ENCODE measurements at regions not wholly inside any gene's neighbourhood (a gene's known extent, or its start where the extent isn't known, plus 50 kb on each side); places are given as distances from the start of the nearest gene placed in this dataset.

GRCh38 chr7:54260941-54261371 is 281.2 kb upstream of the VSTM2A start:
- ATAC-seq: no peak
- Histone ChIP-seq H3K4me2 (ENCODE audit: low read length) (no peak overlapping the region), H3K79me2 (ENCODE audit: insufficient read depth, low read length) (no peaks in the 10 kb centered on the region), H3K4me1 (ENCODE audit: control insufficient read depth in 1 of 2, insufficient read depth in 2 of 2, low read length in 2 of 2) (no peaks in the 10 kb centered on the region), H3K9me2 (ENCODE audit: insufficient read depth) (no peaks in the 10 kb centered on the region), H2AFZ (ENCODE audit: low read depth, low read length, poor library complexity, severe bottlenecking) (no peak overlapping the region), H3K36me3 (ENCODE audit: control insufficient read depth in 1 of 2, insufficient read depth in 2 of 2, low read length in 2 of 2) (no peaks in the 10 kb centered on the region), H3K4me3 (replicated peaks in 1 of 2; ENCODE audit: low read depth in 1 of 2, low read length in 2 of 2) (no peak overlapping the region), H3K27me3 (ENCODE audit: insufficient read depth, low read length) (no peaks in the 10 kb centered on the region), H4K20me1 (ENCODE audit: insufficient read depth) (no peaks in the 10 kb centered on the region; the same call in 1 of the 2 replicates), H3K9me3 (ENCODE audit: control insufficient read depth in 1 of 2, insufficient read depth in 1 of 2, low read depth in 1 of 2, low read length in 2 of 2) (peaks cover 0 to 12% of the 10 kb centered on the region in 2 experiments), H3K9ac (ENCODE audit: low read length) (no peak overlapping the region), H3K27ac (ENCODE audit: low read depth, low read length) (no peak overlapping the region)
- no TSS peak for BruUV-seq (replicated peaks)
- POLR2A ChIA-PET: no interaction called here
- RAD21 ChIA-PET (ENCODE audit: low non-redundant PET in 1 of 2, low total read pairs in 2 of 2, uncharacterized antibody in 2 of 2, unreplicated experiment in 2 of 2): no interaction called here
- TF ChIP-seq TCF7L2 (IDR thresholded peaks at IDR 0.05; ENCODE audit: borderline replicate concordance, extremely low read depth, insufficient read depth, insufficient read length) (no peak), EGR1 (IDR thresholded peaks at IDR 0.05; ENCODE audit: low read depth) (no peak), POLR2A (IDR thresholded peaks at IDR 0.05; ENCODE audit: borderline replicate concordance, extremely low read depth, insufficient read depth, insufficient read length) (no peak), JUND (IDR thresholded peaks at IDR 0.05) (no peak), RAD21 (IDR thresholded peaks at IDR 0.05; ENCODE audit: low read depth) (no peak), EZH2phosphoT487 (IDR thresholded peaks at IDR 0.05; ENCODE audit: borderline replicate concordance) (no peak), SP1 (IDR thresholded peaks at IDR 0.05; ENCODE audit: low read depth) (no peak), ELF1 (IDR thresholded peaks at IDR 0.05; ENCODE audit: borderline replicate concordance, low read depth) (no peak), CBX3 (IDR thresholded peaks at IDR 0.05; ENCODE audit: low read depth) (no peak), ZFX (IDR thresholded peaks at IDR 0.05) (no peak), YY1 (IDR thresholded peaks at IDR 0.05; ENCODE audit: extremely low read depth, insufficient replicate concordance, low read depth, low read length) (no peak), ZBTB33 (IDR thresholded peaks at IDR 0.05; ENCODE audit: extremely low read depth, insufficient replicate concordance, low read length) (no peak), CEBPB (IDR thresholded peaks at IDR 0.05; ENCODE audit: low read depth) (no peak), ZNF274 (IDR thresholded peaks at IDR 0.05; ENCODE audit: low read depth, low read length) (no peak), SIN3A (IDR thresholded peaks at IDR 0.05; ENCODE audit: low read depth) (no peak), ATF3 (IDR thresholded peaks at IDR 0.05) (no peak), SRF (IDR thresholded peaks at IDR 0.05; ENCODE audit: low read depth) (no peak)
- TF ChIP-seq, protein P1, sequence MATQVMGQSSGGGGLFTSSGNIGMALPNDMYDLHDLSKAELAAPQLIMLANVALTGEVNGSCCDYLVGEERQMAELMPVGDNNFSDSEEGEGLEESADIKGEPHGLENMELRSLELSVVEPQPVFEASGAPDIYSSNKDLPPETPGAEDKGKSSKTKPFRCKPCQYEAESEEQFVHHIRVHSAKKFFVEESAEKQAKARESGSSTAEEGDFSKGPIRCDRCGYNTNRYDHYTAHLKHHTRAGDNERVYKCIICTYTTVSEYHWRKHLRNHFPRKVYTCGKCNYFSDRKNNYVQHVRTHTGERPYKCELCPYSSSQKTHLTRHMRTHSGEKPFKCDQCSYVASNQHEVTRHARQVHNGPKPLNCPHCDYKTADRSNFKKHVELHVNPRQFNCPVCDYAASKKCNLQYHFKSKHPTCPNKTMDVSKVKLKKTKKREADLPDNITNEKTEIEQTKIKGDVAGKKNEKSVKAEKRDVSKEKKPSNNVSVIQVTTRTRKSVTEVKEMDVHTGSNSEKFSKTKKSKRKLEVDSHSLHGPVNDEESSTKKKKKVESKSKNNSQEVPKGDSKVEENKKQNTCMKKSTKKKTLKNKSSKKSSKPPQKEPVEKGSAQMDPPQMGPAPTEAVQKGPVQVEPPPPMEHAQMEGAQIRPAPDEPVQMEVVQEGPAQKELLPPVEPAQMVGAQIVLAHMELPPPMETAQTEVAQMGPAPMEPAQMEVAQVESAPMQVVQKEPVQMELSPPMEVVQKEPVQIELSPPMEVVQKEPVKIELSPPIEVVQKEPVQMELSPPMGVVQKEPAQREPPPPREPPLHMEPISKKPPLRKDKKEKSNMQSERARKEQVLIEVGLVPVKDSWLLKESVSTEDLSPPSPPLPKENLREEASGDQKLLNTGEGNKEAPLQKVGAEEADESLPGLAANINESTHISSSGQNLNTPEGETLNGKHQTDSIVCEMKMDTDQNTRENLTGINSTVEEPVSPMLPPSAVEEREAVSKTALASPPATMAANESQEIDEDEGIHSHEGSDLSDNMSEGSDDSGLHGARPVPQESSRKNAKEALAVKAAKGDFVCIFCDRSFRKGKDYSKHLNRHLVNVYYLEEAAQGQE (IDR thresholded peaks at IDR 0.05; ENCODE audit: low read depth): no peak
- TF ChIP-seq, protein P2, sequence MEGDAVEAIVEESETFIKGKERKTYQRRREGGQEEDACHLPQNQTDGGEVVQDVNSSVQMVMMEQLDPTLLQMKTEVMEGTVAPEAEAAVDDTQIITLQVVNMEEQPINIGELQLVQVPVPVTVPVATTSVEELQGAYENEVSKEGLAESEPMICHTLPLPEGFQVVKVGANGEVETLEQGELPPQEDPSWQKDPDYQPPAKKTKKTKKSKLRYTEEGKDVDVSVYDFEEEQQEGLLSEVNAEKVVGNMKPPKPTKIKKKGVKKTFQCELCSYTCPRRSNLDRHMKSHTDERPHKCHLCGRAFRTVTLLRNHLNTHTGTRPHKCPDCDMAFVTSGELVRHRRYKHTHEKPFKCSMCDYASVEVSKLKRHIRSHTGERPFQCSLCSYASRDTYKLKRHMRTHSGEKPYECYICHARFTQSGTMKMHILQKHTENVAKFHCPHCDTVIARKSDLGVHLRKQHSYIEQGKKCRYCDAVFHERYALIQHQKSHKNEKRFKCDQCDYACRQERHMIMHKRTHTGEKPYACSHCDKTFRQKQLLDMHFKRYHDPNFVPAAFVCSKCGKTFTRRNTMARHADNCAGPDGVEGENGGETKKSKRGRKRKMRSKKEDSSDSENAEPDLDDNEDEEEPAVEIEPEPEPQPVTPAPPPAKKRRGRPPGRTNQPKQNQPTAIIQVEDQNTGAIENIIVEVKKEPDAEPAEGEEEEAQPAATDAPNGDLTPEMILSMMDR (IDR thresholded peaks at IDR 0.05 in 2 of 3, conservative IDR thresholded peaks at IDR 0.05 in 1 of 3; ENCODE audit: borderline replicate concordance in 1 of 3, insufficient read depth in 1 of 3, low read depth in 2 of 3, low read length in 2 of 3): no peak
- DNase-seq (ENCODE audit: low read depth, low spot score): no peak
- CTCF ChIA-PET: no interaction called here
- intact Hi-C loops (cut with micrococcal nuclease): no loop called here

Measured in HCT116 (cell line).